Muscle layer of duodenum (tissue), 2 donors: ENCODE measurements at regions not wholly inside any gene's neighbourhood (a gene's known extent, or its start where the extent isn't known, plus 50 kb on each side); places are given as distances from the start of the nearest gene placed in this dataset.

ENCODE experiments used
- H3K27ac ChIP-seq: one replicate; pipeline ENCODE4 v1.7.0; 2013; ENCODE audit warnings: mild to moderate bottlenecking, low read length
- H3K27me3 ChIP-seq: one replicate; pipeline ENCODE4 v1.7.0; 2013; ENCODE audit warnings: low read depth, mild to moderate bottlenecking, control low read depth, low read length
- H3K36me3 ChIP-seq, 2 donors: one replicate each; pipeline ENCODE4 v1.7.0; 2013; ENCODE audit warnings: low read length in 2 of 2, control low read depth in 1 of 2, mild to moderate bottlenecking in 1 of 2; ENCODE audit not compliant: insufficient read depth in 2 of 2, control insufficient read depth in 1 of 2
- H3K4me1 ChIP-seq, 2 donors: one replicate each; pipeline ENCODE4 v1.7.0; 2013; ENCODE audit warnings: low read length in 2 of 2, mild to moderate bottlenecking in 2 of 2, control low read depth in 1 of 2, moderate library complexity in 1 of 2; ENCODE audit not compliant: insufficient read depth in 2 of 2, control insufficient read depth in 1 of 2
- H3K4me3 ChIP-seq, 2 donors: one replicate each; pipeline ENCODE4 v1.7.0; 2013; ENCODE audit warnings: low read length in 2 of 2, low read depth in 1 of 2, mild to moderate bottlenecking in 1 of 2
- H3K9me3 ChIP-seq, 2 donors: one replicate each; pipeline ENCODE4 v1.7.0; 2013; ENCODE audit warnings: low read length in 2 of 2, control low read depth in 1 of 2, mild to moderate bottlenecking in 1 of 2; ENCODE audit not compliant: control insufficient read depth in 1 of 2
- donor health status: healthy.

DNA sequence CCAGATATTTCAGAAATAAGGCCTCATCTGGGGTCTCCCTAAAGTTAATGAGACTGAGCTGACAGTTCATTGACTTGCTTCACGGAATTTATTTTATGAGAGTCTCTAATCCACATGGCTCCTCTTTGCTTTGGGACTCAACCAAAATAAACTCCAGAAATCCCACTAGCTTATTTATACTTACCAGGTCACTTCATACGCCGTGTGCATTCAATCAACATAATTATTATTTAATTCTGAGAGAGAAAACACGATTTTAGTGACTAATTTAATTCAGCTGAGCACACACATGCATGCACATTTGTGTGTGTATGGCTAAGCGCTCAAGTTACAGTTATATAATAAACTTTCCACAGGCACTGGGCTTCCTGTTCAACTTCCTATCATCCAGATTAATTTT is 333.4 kb upstream of the CCDC196 start:
- H3K9me3 ChIP-seq, result peaks cover 0 to 2% of the 10 kb centered on the region in 2 donors
- no peaks in the 10 kb centered on the region for H3K27me3 ChIP-seq
- no peaks in the 10 kb centered on the region for H3K36me3 ChIP-seq
- peaks cover 0 to 4% of the 10 kb centered on the region in 2 donors for H3K4me1 ChIP-seq
- H3K27ac ChIP-seq, result no peak overlapping the region
- H3K4me3 ChIP-seq, result no peak overlapping the region

GRCh38 chr14:66163023-66163422 is 323.1 kb upstream of the CCDC196 start:
- no peaks in the 10 kb centered on the region for H3K36me3 ChIP-seq
- H3K4me1 ChIP-seq, result no peaks in the 10 kb centered on the region
- no peaks in the 10 kb centered on the region for H3K27me3 ChIP-seq
- H3K9me3 ChIP-seq, result no peaks in the 10 kb centered on the region
- no peak overlapping the region for H3K4me3 ChIP-seq
- H3K27ac ChIP-seq, result no peak overlapping the region

- H3K9me3 ChIP-seq, result no peaks in the 10 kb centered on the region
- no peaks in the 10 kb centered on the region for H3K36me3 ChIP-seq
- H3K27me3 ChIP-seq, result no peaks in the 10 kb centered on the region
These were observed 320.8 kb upstream of the CCDC196 start for GRCh38 chr14:66165337-66165736.

DNA sequence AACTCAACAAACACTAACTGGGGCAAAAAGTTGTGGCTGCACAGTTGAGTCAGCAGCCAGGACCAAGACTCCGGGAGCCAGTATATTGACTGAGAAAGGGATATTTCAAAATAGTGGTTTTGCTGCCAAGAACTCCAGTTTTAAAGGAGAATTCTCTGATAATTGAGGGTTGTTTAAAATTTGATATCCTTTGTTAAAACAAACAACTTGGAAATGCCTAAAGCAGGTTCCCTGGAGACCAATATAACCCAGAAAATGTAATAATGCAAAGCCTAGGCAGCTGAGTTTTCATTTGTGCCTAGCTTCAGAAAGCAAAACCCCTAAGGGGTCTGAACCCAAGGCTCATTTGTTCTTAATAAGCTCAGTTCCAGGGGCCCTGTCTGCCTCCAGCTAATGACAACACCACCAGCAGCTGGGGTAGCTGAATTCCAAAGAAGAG is 311.7 kb upstream of the CCDC196 start:
- H3K27ac ChIP-seq, result no peak overlapping the region
- no peak overlapping the region for H3K4me3 ChIP-seq
- no peaks in the 10 kb centered on the region for H3K36me3 ChIP-seq
- H3K9me3 ChIP-seq, result peaks cover 0 to 4% of the 10 kb centered on the region in 2 donors
- H3K27me3 ChIP-seq, result no peaks in the 10 kb centered on the region
- H3K4me1 ChIP-seq, result no peaks in the 10 kb centered on the region

More at GRCh38 chr14:66165337-66165736, 320.8 kb upstream of the CCDC196 start:
- Histone ChIP-seq H3K4me1 (no peaks in the 10 kb centered on the region), H3K4me3 (no peak overlapping the region), H3K27ac (no peak overlapping the region)

DNA sequence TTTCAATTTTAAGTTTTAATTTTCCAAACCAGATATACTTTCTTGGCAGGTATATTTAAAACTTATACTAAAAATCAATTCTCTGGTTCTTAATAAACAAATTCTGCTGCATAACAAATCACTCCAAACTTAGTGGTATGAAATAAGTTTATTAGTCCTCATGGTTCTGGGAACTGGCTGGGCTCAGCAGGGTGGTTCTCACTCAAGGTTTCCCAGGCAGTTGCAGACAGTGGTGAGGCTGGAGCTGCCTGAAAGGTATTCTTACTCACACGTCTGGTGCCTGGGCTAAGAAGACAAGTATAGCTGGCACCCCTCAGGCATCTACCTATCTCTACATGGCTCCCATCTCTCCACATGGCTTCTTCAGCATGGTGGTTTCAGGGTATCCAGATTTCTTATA is 308.2 kb upstream of the CCDC196 start:
- Histone ChIP-seq H3K27ac (no peak overlapping the region), H3K4me3 (no peak overlapping the region), H3K4me1 (no peaks in the 10 kb centered on the region), H3K9me3 (peaks cover 0 to 4% of the 10 kb centered on the region in 2 donors), H3K36me3 (no peaks in the 10 kb centered on the region), H3K27me3 (no peaks in the 10 kb centered on the region)

DNA sequence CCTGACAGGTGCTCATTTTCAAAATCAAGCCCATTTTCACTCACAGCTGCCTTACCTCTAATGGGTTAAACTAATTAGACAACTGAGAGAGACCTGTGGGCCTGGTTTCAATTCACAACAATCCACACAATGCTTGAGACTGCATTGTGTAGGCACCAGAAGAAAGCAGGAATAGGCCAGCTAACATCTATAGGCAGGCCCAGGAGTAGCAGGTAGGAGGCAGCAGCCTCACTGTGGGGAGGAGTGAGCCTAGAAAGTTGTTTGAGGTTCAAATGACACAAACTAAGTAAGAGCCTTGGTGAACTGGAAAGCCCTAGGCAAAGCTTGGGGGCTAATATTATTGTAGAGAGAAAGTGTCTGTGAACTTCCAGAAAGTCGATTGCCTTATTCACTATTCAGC is 289.5 kb upstream of the CCDC196 start:
- Histone ChIP-seq H3K27ac (no peak overlapping the region), H3K4me3 (no peak overlapping the region), H3K9me3 (no peaks in the 10 kb centered on the region), H3K36me3 (no peaks in the 10 kb centered on the region), H3K27me3 (no peaks in the 10 kb centered on the region), H3K4me1 (no peaks in the 10 kb centered on the region)

DNA sequence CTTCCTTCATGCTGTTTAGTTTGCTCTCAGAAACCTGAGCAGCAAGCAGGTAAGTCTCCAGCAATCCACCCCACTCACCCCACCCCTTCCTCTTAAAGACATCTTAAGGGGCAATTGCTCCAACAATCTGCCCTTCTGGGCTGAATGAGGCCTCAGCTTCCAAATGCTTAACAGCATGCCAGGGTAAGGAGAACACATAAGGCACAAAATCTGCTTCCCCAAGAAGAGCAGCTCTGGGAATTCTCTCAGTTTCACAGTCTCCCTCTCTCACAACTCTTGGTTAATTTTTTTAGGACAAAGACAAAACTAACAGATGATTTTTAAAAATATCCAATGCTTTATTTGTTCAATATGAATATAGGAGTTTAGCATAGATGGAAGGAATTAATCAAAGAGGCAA is 288.9 kb upstream of the CCDC196 start:
- H3K9me3 ChIP-seq, result no peaks in the 10 kb centered on the region
- H3K4me3 ChIP-seq, result no peak overlapping the region
- no peaks in the 10 kb centered on the region for H3K4me1 ChIP-seq

DNA sequence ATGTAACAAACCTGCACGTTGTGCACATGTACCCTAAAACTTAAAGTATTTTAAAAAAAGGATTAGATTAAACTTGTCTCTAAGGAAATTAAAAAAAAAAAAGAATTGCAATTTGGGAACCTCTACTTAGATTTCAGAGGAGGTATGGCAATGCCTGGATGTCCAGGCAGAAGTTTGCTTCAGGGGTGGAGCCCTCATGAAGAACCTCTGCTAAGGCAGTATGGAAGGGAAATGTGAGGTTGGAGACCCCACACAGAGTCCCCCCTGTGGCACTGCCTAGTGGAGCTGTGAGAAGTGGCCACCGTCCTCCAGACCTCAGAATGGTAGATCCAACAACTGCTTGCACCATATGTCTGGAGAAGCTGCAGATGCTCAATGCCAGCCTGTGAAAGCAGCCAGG is 279.6 kb upstream of the CCDC196 start:
- no peaks in the 10 kb centered on the region for H3K27me3 ChIP-seq
- no peaks in the 10 kb centered on the region for H3K4me1 ChIP-seq
- H3K9me3 ChIP-seq, result peaks cover 0 to 10% of the 10 kb centered on the region in 2 donors
- H3K36me3 ChIP-seq, result no peaks in the 10 kb centered on the region
- H3K4me3 ChIP-seq, result no peak overlapping the region
- no peak overlapping the region for H3K27ac ChIP-seq

More for the DNA sequence above, 288.9 kb upstream of the CCDC196 start:
- Histone ChIP-seq H3K27me3 (no peaks in the 10 kb centered on the region), H3K27ac (no peak overlapping the region), H3K36me3 (no peaks in the 10 kb centered on the region)

GRCh38 chr14:66216763-66217162 is 269.4 kb upstream of the CCDC196 start:
- Histone ChIP-seq H3K27ac (no peak overlapping the region), H3K4me3 (no peak overlapping the region), H3K4me1 (no peaks in the 10 kb centered on the region), H3K36me3 (no peaks in the 10 kb centered on the region), H3K9me3 (peaks cover 0 to 4% of the 10 kb centered on the region in 2 donors), H3K27me3 (no peaks in the 10 kb centered on the region)

DNA sequence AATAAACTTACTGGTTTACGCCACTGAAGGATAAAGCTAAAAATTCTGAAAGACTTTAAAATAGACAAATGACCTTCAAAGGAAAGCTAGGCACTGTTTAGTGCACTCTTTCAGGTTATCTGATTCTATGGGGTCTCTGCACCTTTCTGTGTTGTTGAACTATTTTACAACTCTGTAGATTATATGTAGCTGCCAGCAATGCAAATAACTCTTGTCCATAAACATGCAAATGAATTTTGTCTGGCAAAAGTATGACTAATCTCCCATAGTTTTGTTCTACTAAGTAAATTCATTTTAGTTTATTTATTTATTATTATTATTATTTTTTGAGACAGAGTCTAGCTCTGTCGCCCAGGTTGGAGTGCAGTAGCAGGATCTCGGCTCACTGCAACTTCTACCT is 266.3 kb upstream of the CCDC196 start:
- Histone ChIP-seq H3K27me3 (no peaks in the 10 kb centered on the region), H3K36me3 (no peaks in the 10 kb centered on the region), H3K4me3 (no peak overlapping the region), H3K4me1 (no peaks in the 10 kb centered on the region), H3K9me3 (peaks cover 0 to 4% of the 10 kb centered on the region in 2 donors), H3K27ac (no peak overlapping the region)

GRCh38 chr14:66224492-66225178 is 261.5 kb upstream of the CCDC196 start:
- Histone ChIP-seq H3K27me3 (no peaks in the 10 kb centered on the region), H3K4me3 (no peak overlapping the region), H3K27ac (no peak overlapping the region), H3K36me3 (no peaks in the 10 kb centered on the region), H3K4me1 (no peaks in the 10 kb centered on the region), H3K9me3 (peaks cover 10% of the 10 kb centered on the region in 2 donors)

DNA sequence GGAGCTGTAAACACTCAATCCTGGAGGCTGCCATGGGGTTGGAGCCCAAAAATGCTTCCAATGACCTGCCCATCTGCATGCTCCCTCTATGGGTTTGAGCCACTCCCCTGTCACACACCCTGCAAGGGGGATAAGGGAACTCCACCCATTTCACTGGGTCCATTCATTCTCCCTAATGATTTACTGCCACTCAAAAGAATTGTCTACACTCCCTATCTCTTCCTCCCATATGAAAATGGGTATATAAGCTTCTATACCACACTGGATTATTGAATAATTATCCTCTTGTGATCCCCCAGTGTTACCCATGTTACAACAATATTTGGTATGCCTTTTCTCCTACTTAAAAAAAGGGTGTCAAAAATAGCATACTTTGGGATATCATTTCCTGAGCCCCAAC is 260.8 kb upstream of the CCDC196 start:
- Histone ChIP-seq H3K4me1 (no peaks in the 10 kb centered on the region), H3K9me3 (peaks cover 10% of the 10 kb centered on the region in 2 donors), H3K27me3 (no peaks in the 10 kb centered on the region), H3K4me3 (no peak overlapping the region), H3K27ac (no peak overlapping the region), H3K36me3 (no peaks in the 10 kb centered on the region)
